Hypothalamus (tissue), 51 donors: ENCODE measurements at regions not wholly inside any gene's neighbourhood (a gene's known extent, or its start where the extent isn't known, plus 50 kb on each side); places are given as distances from the start of the nearest gene placed in this dataset.
A peak's percentile ranks its signal among the peaks of the same experiment; 100 is the strongest.
"Not testable (repeated sequence)": the region's sequence is repeated elsewhere in the genome, so short reads cannot be mapped to it uniquely, and the experiment has no call there.

Experiments used
- DNase-seq, 51 donors: peaks; one replicate each; lab custom pipeline; 2025; lab: John Stamatoyannopoulos, UW

GRCh38 chr17:54177606-54178308 lies 355.0 kb downstream of the KIF2B start:
- no peak for DNase-seq

DNA sequence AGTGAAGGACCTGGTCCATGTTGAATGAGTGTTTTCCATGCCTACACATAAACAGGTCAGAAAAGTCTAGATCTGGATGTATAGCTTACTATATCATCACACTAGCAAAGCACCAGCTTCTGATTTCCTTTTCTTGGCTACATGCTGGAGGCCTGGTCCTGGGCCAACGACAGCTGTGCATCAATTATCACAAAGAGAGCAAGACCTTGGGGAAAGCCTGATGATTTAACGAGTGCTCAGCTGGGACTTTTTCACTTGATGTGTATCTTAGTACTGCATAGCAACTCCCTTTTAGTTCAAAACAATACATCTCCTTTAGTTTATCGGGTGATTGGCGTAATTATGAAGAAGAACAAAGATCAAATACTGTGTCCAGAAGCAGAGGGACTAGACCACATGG lies 358.2 kb downstream of the KIF2B start:
- DNase-seq, result peak in 1 of 51 donors; percentile 0

GRCh38 chr17:54191261-54191660 lies 368.5 kb downstream of the KIF2B start:
- DNase-seq, result no peak

GRCh38 chr17:54194268-54194667 lies 371.5 kb downstream of the KIF2B start:
- DNase-seq, result no peak

DNA sequence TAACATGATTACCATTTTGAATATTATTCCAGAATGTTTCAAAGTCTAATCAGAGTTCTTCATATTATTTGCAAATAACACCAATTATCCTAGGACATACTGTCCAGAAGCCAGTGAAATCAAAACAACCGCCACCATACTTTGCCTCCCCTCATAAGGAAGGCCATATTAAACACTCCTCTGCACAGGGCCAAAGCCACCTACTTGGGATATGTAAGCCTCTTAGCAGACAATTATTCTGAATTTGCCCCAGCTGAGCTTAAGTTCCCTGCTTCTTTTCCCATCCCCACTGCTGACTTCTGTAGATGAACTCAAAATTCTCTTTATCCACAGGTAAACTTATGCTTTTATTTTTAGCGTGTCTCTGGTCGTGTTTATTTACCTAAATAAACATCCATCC lies 374.0 kb downstream of the KIF2B start:
- DNase-seq, result no peak

GRCh38 chr17:54201380-54201779 lies 378.7 kb downstream of the KIF2B start:
- not testable (repeated sequence) for DNase-seq

DNA sequence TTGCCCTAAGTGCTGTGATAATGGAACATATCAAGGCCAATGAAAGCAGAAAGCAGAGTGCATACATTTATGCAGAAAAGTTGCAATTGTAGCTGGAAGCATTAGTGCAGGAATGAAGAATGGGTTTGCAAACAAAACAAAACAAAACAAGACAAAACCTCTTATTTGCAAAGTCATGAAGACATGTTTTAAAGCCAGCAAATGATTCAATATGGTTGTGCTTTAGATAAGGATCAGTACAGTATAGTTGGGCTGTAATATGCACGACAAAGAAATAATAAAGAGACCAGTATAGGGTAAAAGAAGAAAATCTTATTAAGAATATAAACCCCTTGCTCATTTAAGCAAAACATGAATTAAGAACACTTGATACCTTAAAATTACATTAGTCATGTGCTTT lies 398.1 kb downstream of the KIF2B start:
- DNase-seq, result no peak

DNA sequence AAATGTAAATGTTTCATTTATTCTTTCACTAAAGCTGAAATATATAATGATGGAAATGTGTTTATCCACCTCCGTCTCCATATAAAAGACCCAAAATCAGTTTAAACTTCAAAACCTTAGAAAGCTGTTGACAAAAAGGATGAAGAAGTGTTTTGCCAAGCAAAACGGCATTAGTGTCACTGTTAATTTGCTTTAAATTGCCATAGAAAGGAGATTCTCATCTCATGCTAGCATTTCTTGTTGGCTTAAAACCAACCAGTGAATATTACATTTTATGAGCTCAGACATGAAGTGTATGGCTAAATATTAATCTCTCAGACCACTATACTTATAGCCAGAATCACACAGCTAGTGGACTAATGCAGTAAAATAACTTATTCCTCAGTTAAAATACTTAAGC lies 398.8 kb downstream of the KIF2B start:
- DNase-seq, result no peak

DNA sequence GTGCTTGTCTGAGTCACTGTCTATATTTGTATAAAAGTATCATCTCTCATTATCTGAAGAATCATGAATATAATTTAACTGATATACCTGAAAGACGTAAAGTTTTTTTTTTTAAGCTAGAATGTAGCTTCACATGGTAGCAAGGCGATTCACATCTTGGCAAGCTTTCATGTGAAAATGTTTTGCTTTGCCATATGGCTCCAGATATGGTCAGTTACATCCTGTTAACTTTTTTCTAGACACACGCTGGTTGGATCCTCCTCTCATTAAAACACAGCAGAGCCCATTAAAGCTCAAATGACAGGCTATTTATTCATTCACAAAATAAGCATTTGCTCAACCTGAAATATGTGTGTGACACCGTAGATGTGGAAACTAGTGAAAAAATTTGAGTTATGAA lies 412.8 kb downstream of the KIF2B start:
- no peak for DNase-seq

DNA sequence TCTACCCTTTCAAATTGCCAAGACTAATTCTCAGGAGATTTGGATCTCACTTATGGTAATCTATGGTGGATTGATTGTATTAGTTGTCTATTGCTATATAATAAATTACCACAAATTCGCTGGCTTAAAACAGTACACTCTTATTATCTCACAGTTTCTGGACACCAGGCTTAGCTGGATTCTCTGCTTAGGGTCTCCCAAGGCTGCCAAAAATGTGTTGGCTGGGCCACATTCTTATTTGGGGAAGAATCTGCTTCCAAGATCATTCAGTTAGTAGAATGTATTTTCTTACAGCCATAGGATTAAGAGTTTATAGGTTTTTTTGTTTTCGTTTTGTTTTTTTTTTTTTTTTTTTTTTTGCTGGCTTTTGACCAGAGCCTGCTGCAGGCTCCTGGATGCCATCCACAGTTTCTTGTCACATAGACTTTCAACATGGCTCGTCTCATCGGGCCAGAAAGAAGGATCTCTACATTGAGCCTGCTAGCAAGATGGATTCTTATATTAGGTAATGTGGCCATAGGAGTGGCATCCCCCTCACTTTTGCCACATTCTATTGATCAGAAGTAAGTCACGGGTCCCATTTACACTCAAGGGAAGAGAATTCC lies 415.3 kb downstream of the KIF2B start:
- DNase-seq, result no peak

GRCh38 chr17:54239291-54239690 lies 416.6 kb downstream of the KIF2B start:
- no peak for DNase-seq

DNA sequence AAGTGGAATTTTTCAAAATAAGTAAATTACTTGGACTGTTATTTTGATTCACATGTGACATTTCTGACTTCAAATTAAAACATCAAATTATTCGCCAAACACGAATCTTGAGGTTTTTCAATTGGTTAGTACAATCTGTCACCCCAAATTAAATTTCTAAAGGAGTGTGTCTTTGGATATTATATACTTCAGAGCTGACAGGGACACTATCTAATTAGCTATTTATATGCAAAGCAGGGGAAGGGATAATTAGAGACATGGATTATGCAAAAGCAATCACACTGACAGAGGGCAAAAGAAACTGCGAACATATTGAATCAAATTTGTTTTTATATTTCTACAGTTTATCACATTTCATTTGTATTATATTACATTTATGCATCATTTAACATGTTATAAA lies 433.0 kb downstream of the KIF2B start:
- DNase-seq, result no peak

GRCh38 chr17:54256401-54256929 lies 433.7 kb downstream of the KIF2B start:
- DNase-seq, result no peak

GRCh38 chr17:54257440-54257839 lies 434.7 kb downstream of the KIF2B start:
- DNase-seq, result no peak

GRCh38 chr17:54259476-54259875 lies 436.7 kb downstream of the KIF2B start:
- no peak for DNase-seq

DNA sequence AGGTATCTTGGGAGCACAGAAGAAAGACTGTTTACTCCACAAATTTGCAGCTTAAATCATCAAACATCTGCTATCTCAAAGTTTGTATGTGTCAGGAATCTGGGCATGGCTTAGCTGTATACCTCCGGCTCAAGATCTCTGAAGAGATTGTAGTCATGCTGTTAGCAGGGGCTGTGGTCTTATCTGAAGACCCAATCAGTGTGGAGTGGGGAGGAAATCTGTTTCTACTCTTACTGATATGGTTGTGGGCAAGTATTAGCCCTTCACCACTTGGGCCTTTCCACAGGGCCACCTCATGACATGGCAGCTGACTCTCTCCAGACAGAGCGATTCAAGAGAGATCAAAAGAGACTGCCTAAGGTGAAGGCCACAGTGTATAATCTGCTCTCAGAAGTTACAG lies 438.7 kb downstream of the KIF2B start:
- DNase-seq, result no peak

DNA sequence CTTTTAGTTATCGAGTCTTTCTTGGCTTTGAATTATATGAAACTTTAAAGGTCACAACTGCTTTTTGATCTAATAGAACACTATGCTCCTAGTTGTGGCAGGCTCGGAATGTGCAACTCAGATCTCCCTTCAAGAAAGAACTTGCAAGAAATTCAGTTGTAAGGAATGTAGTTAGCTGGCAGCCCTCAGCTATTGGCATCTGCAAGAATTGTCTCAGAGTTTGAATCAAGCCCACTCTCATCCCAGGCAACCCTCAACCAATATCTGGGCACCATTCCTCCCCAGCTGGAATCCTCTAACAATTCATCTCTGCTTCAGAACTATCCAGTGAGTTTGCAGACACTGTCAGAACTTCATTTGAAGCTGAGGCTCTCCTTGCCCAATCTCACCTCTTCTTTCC lies 447.2 kb downstream of the KIF2B start:
- DNase-seq, result no peak

GRCh38 chr17:54270499-54270898 lies 447.8 kb downstream of the KIF2B start:
- DNase-seq, result no peak

GRCh38 chr17:54277868-54278267 lies 455.1 kb downstream of the KIF2B start:
- no peak for DNase-seq

GRCh38 chr17:54280741-54281140 lies 458.0 kb downstream of the KIF2B start:
- DNase-seq, result no peak

- DNase-seq, result no peak
Measured at GRCh38 chr17:54282886-54283285, 460.2 kb downstream of the KIF2B start.

DNA sequence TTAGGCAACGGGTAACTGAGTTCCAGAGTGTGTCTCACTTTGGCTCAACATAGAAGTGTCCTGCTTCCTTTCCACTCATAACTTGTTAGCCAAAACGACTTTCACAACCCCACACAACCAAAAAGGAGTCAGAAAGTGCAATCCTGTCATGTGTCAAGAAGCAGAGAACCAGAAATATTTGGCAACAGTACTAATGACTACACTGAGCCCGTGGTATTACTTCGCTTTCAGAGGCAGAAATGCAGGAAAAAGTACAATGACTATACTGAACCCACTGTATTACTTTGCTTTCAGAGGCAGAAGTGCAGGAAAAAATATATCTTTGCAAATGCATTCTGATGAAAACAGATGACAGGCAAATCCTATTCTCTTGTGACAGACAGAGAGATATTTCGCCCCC lies 484.6 kb downstream of the KIF2B start:
- no peak for DNase-seq

DNA sequence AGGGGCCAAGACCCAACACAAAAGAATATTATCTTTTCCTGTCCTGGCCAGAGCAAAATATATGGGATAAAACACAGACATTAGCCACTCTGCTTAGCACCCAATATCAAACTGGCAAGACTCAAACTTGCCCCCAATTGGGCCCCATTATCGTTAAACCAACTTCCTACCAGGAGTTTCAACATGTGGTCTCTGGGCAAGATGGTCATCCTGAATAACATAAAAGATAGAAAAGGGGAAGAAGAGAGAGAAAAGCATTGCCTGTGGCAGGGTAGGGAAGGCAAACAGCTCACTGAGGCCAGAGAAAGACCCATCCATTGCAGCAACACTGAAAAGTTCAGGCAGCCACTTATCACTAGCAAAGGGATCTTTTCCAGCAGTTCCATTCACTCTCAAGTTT lies 502.1 kb downstream of the KIF2B start:
- DNase-seq, result no peak
